Neural cell (in vitro differentiated cells): ENCODE measurements at regions not wholly inside any gene's neighbourhood (a gene's known extent, or its start where the extent isn't known, plus 50 kb on each side); places are given as distances from the start of the nearest gene placed in this dataset.

ENCODE experiments used
- H2AFZ ChIP-seq: fragments of 200-600, 300-800 bp; sonication (generic), shearing (Covaris generic); 2 replicates; pipeline ENCODE4 v1.6.0; 2014; ENCODE audit warnings: low read depth, mild to moderate bottlenecking, antibody characterized with exemption, low read length, moderate library complexity
- H3F3A ChIP-seq: fragments of 200-600 bp; shearing (Covaris generic); 2 replicates; pipeline ENCODE4 v1.6.1; 2016; ENCODE audit warnings: mild to moderate bottlenecking, moderate library complexity, mixed read lengths, antibody characterized with exemption, low read length; ENCODE audit not compliant: insufficient read depth, poor library complexity, severe bottlenecking
- H3K27ac ChIP-seq: fragments of 200-600, 300-800 bp; sonication (generic), shearing (Covaris generic); 2 replicates; pipeline ENCODE4 v1.5.1; 2014; ENCODE audit warnings: mild to moderate bottlenecking, low read length, moderate library complexity
- H3K27me3 ChIP-seq: fragments of 300-800, 200-600 bp; sonication (generic), shearing (Covaris generic); 2 replicates; pipeline ENCODE4 v1.6.0; 2014; ENCODE audit warnings: mild to moderate bottlenecking, low read depth, low read length, moderate library complexity; ENCODE audit not compliant: insufficient read depth
- H3K36me3 ChIP-seq: fragments of 300-800, 200-600 bp; sonication (generic), shearing (Covaris generic); 2 replicates; pipeline ENCODE4 v1.5.1; 2014; ENCODE audit warnings: mild to moderate bottlenecking, antibody characterized with exemption, low read length, moderate library complexity; ENCODE audit not compliant: insufficient read depth
- H3K4me2 ChIP-seq: fragments of 300-800, 200-600 bp; sonication (generic), shearing (Covaris generic); 2 replicates; pipeline ENCODE4 v1.6.0; 2014; ENCODE audit warnings: mild to moderate bottlenecking, low read length
- H3K4me3 ChIP-seq: fragments of 300-800, 200-600 bp; sonication (generic), shearing (Covaris generic); 2 replicates; pipeline ENCODE4 v1.5.1; 2014; ENCODE audit warnings: mild to moderate bottlenecking, low read length, moderate library complexity
- H3K79me2 ChIP-seq: fragments of 200-600 bp; shearing (Covaris generic); replicated peaks from 2 replicates; pipeline ENCODE4 v1.6.0; 2014; ENCODE audit warnings: mild to moderate bottlenecking, low read length, moderate library complexity; ENCODE audit not compliant: insufficient read depth
- H3K9ac ChIP-seq: fragments of 300-800, 200-600 bp; sonication (generic), shearing (Covaris generic); 2 replicates; pipeline ENCODE4 v1.6.1; 2016; ENCODE audit warnings: mild to moderate bottlenecking, low read length, mixed read lengths
- H3K9me2 ChIP-seq: fragments of 200-600 bp; shearing (Covaris generic); 2 replicates; pipeline ENCODE4 v1.6.1; 2016; ENCODE audit warnings: mild to moderate bottlenecking, low read length, mixed read lengths; ENCODE audit not compliant: insufficient read depth
- H3K9me3 ChIP-seq: fragments of 200-600, 300-800 bp; sonication (generic), shearing (Covaris generic); 2 replicates; pipeline ENCODE4 v1.6.1; 2016; ENCODE audit warnings: mild to moderate bottlenecking, mixed run types, low read length, moderate library complexity, mixed read lengths
- H4K20me1 ChIP-seq: fragments of 200-600 bp; shearing (Covaris generic); 2 replicates; pipeline ENCODE4 v1.6.1; 2016; ENCODE audit warnings: mild to moderate bottlenecking, mixed run types; ENCODE audit not compliant: insufficient read depth
- EP300 ChIP-seq: fragments of 450-650 bp; conservative IDR thresholded peaks from 2 replicates; pipeline ENCODE4 v1.6.1; 2014; ENCODE audit warnings: antibody characterized with exemption, mild to moderate bottlenecking, moderate library complexity; ENCODE audit not compliant: poor library complexity, severe bottlenecking
- EZH2 ChIP-seq: fragments of 200-600, 300-800 bp; shearing (Covaris generic), sonication (generic); IDR thresholded peaks from 2 replicates; pipeline ENCODE4 v1.6.1; 2014; ENCODE audit warnings: antibody characterized with exemption, low read length, borderline replicate concordance, mild to moderate bottlenecking; ENCODE audit not compliant: insufficient read depth, poor library complexity, severe bottlenecking
- MXI1 ChIP-seq: fragments of 450-650 bp; conservative IDR thresholded peaks from 2 replicates; pipeline ENCODE4 v1.6.1; 2014; ENCODE audit warnings: antibody characterized with exemption, mild to moderate bottlenecking; ENCODE audit not compliant: poor library complexity, severe bottlenecking
- POLR2AphosphoS5 ChIP-seq: IDR thresholded peaks from 2 replicates; pipeline ENCODE4 v1.6.1; 2012
- RAD21 ChIP-seq: fragments of 450-650 bp; conservative IDR thresholded peaks from 2 replicates; pipeline ENCODE4 v1.6.1; 2014; ENCODE audit warnings: antibody characterized with exemption, mild to moderate bottlenecking, moderate library complexity
- SMC3 ChIP-seq: fragments of 450-650 bp; conservative IDR thresholded peaks from 2 replicates; pipeline ENCODE4 v1.6.1; 2014; ENCODE audit warnings: antibody characterized with exemption, mild to moderate bottlenecking, moderate library complexity; ENCODE audit not compliant: poor library complexity
- TAF1 ChIP-seq: IDR thresholded peaks from 2 replicates; pipeline ENCODE4 v1.6.1; 2012; ENCODE audit warnings: low read depth
- TF ChIP-seq, protein P1 (sequence below): IDR thresholded peaks from 2 replicates; pipeline ENCODE4 v1.6.1; 2012; ENCODE audit warnings: borderline replicate concordance
- TF ChIP-seq, protein P2 (sequence below): fragments of 450-650 bp; IDR thresholded peaks from 2 replicates; pipeline ENCODE4 v1.5.1; 2014; ENCODE audit warnings: antibody characterized with exemption, mild to moderate bottlenecking, moderate library complexity; ENCODE audit not compliant: poor library complexity, severe bottlenecking

DNA sequence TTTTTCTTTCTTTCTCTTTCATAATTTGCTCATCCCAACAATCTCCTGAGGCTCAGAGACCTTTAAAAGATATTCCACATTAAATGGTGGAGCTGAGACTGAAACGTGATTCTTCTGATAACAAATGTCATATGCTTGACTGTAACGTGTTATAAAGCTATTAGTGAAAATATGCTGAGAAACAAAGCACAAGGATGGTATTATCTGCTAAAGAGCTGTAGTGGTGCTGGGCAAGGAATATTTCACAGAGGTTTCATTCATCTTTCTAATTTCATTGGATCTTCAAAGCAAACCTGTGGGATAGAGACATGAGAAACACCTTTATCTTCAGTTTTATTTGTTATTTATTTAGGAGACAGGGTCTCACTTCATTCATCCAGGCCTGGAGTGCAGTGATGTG, 98.1 kb upstream of the WLS start (continued):
- TF ChIP-seq, protein P1, sequence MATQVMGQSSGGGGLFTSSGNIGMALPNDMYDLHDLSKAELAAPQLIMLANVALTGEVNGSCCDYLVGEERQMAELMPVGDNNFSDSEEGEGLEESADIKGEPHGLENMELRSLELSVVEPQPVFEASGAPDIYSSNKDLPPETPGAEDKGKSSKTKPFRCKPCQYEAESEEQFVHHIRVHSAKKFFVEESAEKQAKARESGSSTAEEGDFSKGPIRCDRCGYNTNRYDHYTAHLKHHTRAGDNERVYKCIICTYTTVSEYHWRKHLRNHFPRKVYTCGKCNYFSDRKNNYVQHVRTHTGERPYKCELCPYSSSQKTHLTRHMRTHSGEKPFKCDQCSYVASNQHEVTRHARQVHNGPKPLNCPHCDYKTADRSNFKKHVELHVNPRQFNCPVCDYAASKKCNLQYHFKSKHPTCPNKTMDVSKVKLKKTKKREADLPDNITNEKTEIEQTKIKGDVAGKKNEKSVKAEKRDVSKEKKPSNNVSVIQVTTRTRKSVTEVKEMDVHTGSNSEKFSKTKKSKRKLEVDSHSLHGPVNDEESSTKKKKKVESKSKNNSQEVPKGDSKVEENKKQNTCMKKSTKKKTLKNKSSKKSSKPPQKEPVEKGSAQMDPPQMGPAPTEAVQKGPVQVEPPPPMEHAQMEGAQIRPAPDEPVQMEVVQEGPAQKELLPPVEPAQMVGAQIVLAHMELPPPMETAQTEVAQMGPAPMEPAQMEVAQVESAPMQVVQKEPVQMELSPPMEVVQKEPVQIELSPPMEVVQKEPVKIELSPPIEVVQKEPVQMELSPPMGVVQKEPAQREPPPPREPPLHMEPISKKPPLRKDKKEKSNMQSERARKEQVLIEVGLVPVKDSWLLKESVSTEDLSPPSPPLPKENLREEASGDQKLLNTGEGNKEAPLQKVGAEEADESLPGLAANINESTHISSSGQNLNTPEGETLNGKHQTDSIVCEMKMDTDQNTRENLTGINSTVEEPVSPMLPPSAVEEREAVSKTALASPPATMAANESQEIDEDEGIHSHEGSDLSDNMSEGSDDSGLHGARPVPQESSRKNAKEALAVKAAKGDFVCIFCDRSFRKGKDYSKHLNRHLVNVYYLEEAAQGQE: no peak
- no peak for TF ChIP-seq TAF1
- TF ChIP-seq RAD21: no peak

DNA sequence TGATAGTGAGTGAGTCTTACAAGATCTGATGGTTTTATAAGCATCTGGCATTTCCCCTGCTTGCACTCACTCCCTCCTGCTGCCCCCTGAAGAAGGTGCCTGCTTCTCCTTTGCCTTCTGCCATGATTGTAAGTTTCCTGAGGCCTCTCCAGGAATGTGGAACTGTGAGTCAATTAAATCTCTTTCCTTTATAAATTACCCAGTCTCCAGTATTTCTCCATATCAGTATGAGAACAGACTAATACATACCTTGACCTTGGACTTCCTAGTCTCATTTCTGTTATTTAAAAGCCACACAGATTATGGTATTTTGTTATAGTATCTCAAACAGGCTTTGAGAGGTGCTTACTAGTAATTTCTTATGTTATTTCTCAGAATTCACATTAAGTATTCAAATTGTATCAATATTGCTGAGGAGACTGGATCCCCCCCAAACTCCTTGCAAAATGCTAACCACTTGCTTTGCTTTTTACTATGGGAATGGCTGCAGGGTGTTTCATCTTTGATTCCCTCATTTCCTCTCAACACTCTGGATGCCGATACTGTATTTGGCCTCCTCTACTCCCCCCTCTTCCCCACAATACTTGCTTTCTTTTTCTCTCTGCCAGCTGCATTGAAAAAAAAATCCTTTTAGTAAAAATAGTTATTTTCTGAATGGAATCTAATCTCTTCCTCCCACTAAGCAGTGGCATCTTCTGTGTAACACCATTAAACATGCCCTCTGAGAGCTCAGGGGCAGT, 96.9 kb upstream of the WLS start:
- H4K20me1 ChIP-seq: no peaks in the 10 kb centered on the region
- no peak overlapping the region for H2AFZ ChIP-seq
- TF ChIP-seq, protein P2, sequence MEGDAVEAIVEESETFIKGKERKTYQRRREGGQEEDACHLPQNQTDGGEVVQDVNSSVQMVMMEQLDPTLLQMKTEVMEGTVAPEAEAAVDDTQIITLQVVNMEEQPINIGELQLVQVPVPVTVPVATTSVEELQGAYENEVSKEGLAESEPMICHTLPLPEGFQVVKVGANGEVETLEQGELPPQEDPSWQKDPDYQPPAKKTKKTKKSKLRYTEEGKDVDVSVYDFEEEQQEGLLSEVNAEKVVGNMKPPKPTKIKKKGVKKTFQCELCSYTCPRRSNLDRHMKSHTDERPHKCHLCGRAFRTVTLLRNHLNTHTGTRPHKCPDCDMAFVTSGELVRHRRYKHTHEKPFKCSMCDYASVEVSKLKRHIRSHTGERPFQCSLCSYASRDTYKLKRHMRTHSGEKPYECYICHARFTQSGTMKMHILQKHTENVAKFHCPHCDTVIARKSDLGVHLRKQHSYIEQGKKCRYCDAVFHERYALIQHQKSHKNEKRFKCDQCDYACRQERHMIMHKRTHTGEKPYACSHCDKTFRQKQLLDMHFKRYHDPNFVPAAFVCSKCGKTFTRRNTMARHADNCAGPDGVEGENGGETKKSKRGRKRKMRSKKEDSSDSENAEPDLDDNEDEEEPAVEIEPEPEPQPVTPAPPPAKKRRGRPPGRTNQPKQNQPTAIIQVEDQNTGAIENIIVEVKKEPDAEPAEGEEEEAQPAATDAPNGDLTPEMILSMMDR: no peak
- TF ChIP-seq, protein P1: no peak
- no peak for TF ChIP-seq POLR2AphosphoS5
- TF ChIP-seq TAF1: no peak
- no peak for TF ChIP-seq SMC3
- no peak for TF ChIP-seq MXI1
- no peak for TF ChIP-seq EP300
- no peak for TF ChIP-seq EZH2
- no peak for TF ChIP-seq RAD21
- H3K27me3 ChIP-seq: no peaks in the 10 kb centered on the region
- H3F3A ChIP-seq: no peaks in the 10 kb centered on the region
- H3K27ac ChIP-seq: no peak overlapping the region
- no peaks in the 10 kb centered on the region for H3K36me3 ChIP-seq
- H3K9me2 ChIP-seq: no peaks in the 10 kb centered on the region
- H3K9ac ChIP-seq: no peak overlapping the region
- no peak overlapping the region for H3K4me3 ChIP-seq
- no peaks in the 10 kb centered on the region for H3K9me3 ChIP-seq
- no peaks in the 10 kb centered on the region for H3K79me2 ChIP-seq
- no peak overlapping the region for H3K4me2 ChIP-seq
